ENCODE measurements at regions not wholly inside any gene's neighbourhood (a gene's known extent, or its start where the extent isn't known, plus 50 kb on each side); places are given as distances from the start of the nearest gene placed in this dataset.

DNA sequence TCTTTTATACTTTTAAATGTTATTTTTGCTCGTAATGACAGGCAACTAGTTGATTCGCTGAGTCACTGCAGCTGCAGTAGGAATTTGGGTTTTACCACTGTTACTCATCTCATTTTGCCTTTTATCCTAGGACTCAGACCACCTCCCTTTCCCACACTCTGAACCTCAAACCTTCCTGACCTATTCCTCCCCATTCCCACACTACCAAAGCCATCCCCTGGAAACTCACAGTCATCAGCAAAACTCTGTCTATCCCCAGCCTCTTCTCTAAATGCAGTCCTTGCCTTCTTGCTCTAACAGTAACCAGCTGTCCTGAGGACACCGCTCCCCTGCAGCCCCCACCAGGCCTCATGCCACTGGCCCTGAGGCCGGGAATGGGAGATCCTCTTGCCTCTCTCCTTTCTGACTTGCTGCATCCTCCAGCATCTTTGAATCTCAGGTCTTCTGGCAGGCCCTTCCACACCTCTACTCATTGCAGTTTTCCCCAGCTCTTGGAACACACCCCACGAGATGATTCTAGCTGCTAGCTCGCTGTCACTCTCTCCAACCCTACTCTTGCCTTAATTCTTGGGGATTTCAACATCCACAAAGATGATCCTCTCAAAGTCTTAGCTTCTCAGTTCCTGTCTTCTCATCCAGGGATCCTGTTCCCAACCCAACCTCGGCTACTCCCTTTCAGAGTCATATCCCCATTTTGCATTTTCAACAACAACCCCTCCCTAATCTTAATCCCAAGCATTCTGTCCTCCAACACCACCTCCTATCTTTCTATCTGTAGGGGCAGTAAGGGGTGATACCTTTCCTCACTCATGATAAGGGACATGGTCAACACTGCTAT lies 55.9 kb upstream of the C3orf80 start:
- 34% methylated on average over 5 of the region's 7 CpGs for WGBS (ENCODE audit: insufficient coverage)

DNA sequence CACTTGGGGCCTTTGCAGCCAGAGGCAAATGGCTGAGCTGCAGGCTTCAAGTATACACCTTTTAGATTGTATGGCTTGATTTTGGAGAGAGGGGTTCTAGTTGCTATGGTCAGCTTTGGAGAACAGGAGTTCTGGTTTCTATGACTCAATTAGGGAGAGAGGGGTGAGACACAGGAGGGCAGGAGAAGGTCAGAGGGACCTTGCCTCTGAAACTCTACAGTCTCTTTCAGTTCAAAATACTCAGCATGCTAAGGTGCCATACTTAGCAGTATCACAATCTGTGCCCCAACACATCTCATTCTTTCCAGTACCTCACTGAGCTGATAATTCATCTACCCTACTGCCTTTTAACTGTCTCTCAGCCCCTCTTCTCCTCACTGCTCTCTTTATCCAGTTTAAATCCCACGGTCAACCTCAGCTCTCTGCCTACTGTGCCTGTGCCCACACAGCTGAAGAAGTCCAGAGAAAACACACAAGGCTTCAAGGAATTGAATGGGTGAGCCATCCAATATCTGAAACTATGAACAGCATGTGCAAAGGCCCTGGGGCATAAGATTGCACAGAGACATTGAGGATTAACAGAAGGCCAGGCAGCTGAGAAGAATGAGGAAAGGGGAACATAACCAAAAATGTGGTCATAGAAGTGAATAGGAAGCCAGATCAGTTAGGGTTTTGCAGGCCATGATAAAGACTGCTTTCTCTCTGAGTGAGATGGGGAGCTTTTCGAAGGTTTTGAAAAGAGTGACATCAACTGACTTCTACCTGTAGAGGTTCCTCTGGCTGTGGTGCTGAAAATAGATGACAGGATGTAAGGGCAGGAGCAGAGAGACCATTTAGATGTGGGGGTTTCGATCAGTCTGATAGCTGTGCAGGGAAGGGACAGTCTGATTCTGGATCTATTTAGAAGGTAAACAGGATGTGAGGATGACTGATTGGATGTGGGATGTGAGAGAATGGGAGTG lies 54.5 kb upstream of the C3orf80 start:
- no peak overlapping the region for H3K27ac ChIP-seq (ENCODE audit: insufficient read depth in 1 of 2, low read depth in 1 of 2, low read length in 2 of 2, poor library complexity in 1 of 2, severe bottlenecking in 2 of 2)
- CTCF ChIA-PET = interaction anchor here (0.9 to 2.6 kb wide), 14 partner anchors 8 to 285 kb away, joined by 3 to 19 read pairs (median 4); partner anchors contain the start of gene C3orf80
- WGBS (ENCODE audit: insufficient coverage) = 58% methylated on average over 2 of the region's 3 CpGs

More for the DNA sequence above, 55.9 kb upstream of the C3orf80 start:
- no peaks in the 10 kb centered on the region for H3K36me3 ChIP-seq (ENCODE audit: control insufficient read depth in 4 of 4, insufficient read depth in 4 of 4, low read length in 3 of 4)
- peak overlapping the region in 3 of 7 experiments; percentile 6 to 51 (median 15) for H3K4me3 ChIP-seq (ENCODE audit: control insufficient read depth in 1 of 7, extremely low read depth in 1 of 7, insufficient read depth in 4 of 7, low read depth in 2 of 7, low read length in 6 of 7)
- peak overlapping the region in 1 of 2 experiments; percentile 72 for H3K27ac ChIP-seq (ENCODE audit: insufficient read depth in 1 of 2, low read depth in 1 of 2, low read length in 2 of 2, poor library complexity in 1 of 2, severe bottlenecking in 2 of 2)
- H3K9me3 ChIP-seq (ENCODE audit: control extremely low read depth in 1 of 5, control insufficient read depth in 4 of 5, insufficient read depth in 2 of 5, low read depth in 1 of 5, low read length in 4 of 5) = peaks cover 0 to 5% (median 0%) of the 10 kb centered on the region in 5 experiments
- POLR2A ChIA-PET = interaction anchor here (0.6 kb wide), 1 partner anchor 488 kb away, joined by 3 read pairs; no protein-coding TSS in a partner anchor
- DNase-seq = peak; percentile 50 to 86 (median 79)
- peaks cover 9 to 58% (median 33%) of the 10 kb centered on the region in 4 experiments for H3K4me1 ChIP-seq (ENCODE audit: control extremely low read depth in 1 of 4, control insufficient read depth in 4 of 4, insufficient read depth in 4 of 4, low read length in 3 of 4)
- CTCF ChIA-PET = interaction anchor here (0.8 to 1.9 kb wide), 6 partner anchors 36 to 285 kb away, joined by 3 to 5 read pairs (median 3); no protein-coding TSS in a partner anchor
- no peaks in the 10 kb centered on the region for H3K27me3 ChIP-seq (replicated peaks in 2 of 5; ENCODE audit: control insufficient read depth in 4 of 5, insufficient read depth in 5 of 5, low read length in 4 of 5)

DNA sequence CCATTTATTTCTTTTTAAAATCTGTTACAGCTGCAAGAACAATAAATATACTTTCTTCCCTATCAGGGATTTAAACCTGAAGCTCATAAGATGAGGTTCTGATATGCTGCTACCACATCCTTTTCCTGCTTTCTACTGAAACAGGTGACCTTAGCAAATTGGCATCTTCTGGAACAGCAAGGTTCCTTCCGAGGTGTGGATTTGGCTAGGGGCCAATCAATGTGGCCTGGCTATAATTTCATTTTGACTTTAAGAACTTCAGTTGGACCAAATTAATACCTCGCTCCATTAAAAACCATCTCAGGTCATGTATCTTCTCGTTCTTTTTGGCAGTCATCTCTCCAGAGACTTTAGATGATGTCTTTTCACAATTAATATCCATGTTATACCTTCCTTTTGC lies 53.4 kb upstream of the C3orf80 start:
- H3K36me3 ChIP-seq (ENCODE audit: control insufficient read depth in 4 of 4, insufficient read depth in 4 of 4, low read length in 3 of 4) = no peaks in the 10 kb centered on the region
- POLR2A ChIA-PET = no interaction called here
- no peaks in the 10 kb centered on the region for H3K9me3 ChIP-seq (ENCODE audit: control extremely low read depth in 1 of 5, control insufficient read depth in 4 of 5, insufficient read depth in 2 of 5, low read depth in 1 of 5, low read length in 4 of 5)
- H3K4me1 ChIP-seq (ENCODE audit: control extremely low read depth in 1 of 4, control insufficient read depth in 4 of 4, insufficient read depth in 4 of 4, low read length in 3 of 4) = peaks cover 9 to 60% (median 39%) of the 10 kb centered on the region in 4 experiments
- CTCF ChIA-PET = interaction anchor here (0.6 to 2.6 kb wide), 12 partner anchors 9 to 286 kb away, joined by 3 to 19 read pairs (median 4); partner anchors contain the start of gene C3orf80
- H3K4me3 ChIP-seq (ENCODE audit: control insufficient read depth in 1 of 7, extremely low read depth in 1 of 7, insufficient read depth in 4 of 7, low read depth in 2 of 7, low read length in 6 of 7) = peak overlapping the region in 1 of 7 experiments; percentile 42
- WGBS (ENCODE audit: insufficient coverage) = 13% methylated on average over 2 of the region's 3 CpGs
- DNase-seq = peak; percentile 47 to 81 (median 72)
- H3K27ac ChIP-seq (ENCODE audit: insufficient read depth in 1 of 2, low read depth in 1 of 2, low read length in 2 of 2, poor library complexity in 1 of 2, severe bottlenecking in 2 of 2) = no peak overlapping the region
- H3K27me3 ChIP-seq (replicated peaks in 2 of 5; ENCODE audit: control insufficient read depth in 4 of 5, insufficient read depth in 5 of 5, low read length in 4 of 5) = no peaks in the 10 kb centered on the region

More for the DNA sequence above, 54.5 kb upstream of the C3orf80 start:
- peak in 2 of 3 donors; percentile 67 to 75 for DNase-seq
- Histone ChIP-seq H3K27me3 (replicated peaks in 2 of 5; ENCODE audit: control insufficient read depth in 4 of 5, insufficient read depth in 5 of 5, low read length in 4 of 5) (no peaks in the 10 kb centered on the region), H3K9me3 (ENCODE audit: control extremely low read depth in 1 of 5, control insufficient read depth in 4 of 5, insufficient read depth in 2 of 5, low read depth in 1 of 5, low read length in 4 of 5) (peaks cover 0 to 5% (median 0%) of the 10 kb centered on the region in 5 experiments), H3K4me3 (ENCODE audit: control insufficient read depth in 1 of 7, extremely low read depth in 1 of 7, insufficient read depth in 4 of 7, low read depth in 2 of 7, low read length in 6 of 7) (no peak overlapping the region), H3K4me1 (ENCODE audit: control extremely low read depth in 1 of 4, control insufficient read depth in 4 of 4, insufficient read depth in 4 of 4, low read length in 3 of 4) (peaks cover 9 to 58% (median 38%) of the 10 kb centered on the region in 4 experiments), H3K36me3 (ENCODE audit: control insufficient read depth in 4 of 4, insufficient read depth in 4 of 4, low read length in 3 of 4) (no peaks in the 10 kb centered on the region)
- POLR2A ChIA-PET = interaction anchor here (0.7 kb wide), 1 partner anchor 232 kb away, joined by 3 read pairs; no protein-coding TSS in a partner anchor

GRCh38 chr3:160174621-160175020 lies 50.6 kb upstream of the C3orf80 start:
- Histone ChIP-seq H3K9me3 (ENCODE audit: control extremely low read depth in 1 of 5, control insufficient read depth in 4 of 5, insufficient read depth in 2 of 5, low read depth in 1 of 5, low read length in 4 of 5) (no peaks in the 10 kb centered on the region), H3K4me1 (ENCODE audit: control extremely low read depth in 1 of 4, control insufficient read depth in 4 of 4, insufficient read depth in 4 of 4, low read length in 3 of 4) (peaks cover 9 to 50% (median 31%) of the 10 kb centered on the region in 4 experiments), H3K27ac (ENCODE audit: insufficient read depth in 1 of 2, low read depth in 1 of 2, low read length in 2 of 2, poor library complexity in 1 of 2, severe bottlenecking in 2 of 2) (no peak overlapping the region), H3K4me3 (ENCODE audit: control insufficient read depth in 1 of 7, extremely low read depth in 1 of 7, insufficient read depth in 4 of 7, low read depth in 2 of 7, low read length in 6 of 7) (no peak overlapping the region), H3K27me3 (replicated peaks in 2 of 5; ENCODE audit: control insufficient read depth in 4 of 5, insufficient read depth in 5 of 5, low read length in 4 of 5) (no peaks in the 10 kb centered on the region), H3K36me3 (ENCODE audit: control insufficient read depth in 4 of 4, insufficient read depth in 4 of 4, low read length in 3 of 4) (no peaks in the 10 kb centered on the region)
- DNase-seq = no peak
- ChIA-PET CTCF (interaction anchor here (0.7 to 1.2 kb wide), 6 partner anchors 12 to 238 kb away, joined by 3 to 5 read pairs (median 3); no protein-coding TSS in a partner anchor), POLR2A (no interaction called here)
- no CpG with 5 or more reads among the region's 2 CpGs for WGBS (ENCODE audit: insufficient coverage)

All from common myeloid progenitor, CD34-positive (primary cell).